ENCODE measurements at regions not wholly inside any gene's neighbourhood (a gene's known extent, or its start where the extent isn't known, plus 50 kb on each side); places are given as distances from the start of the nearest gene placed in this dataset.

DNA sequence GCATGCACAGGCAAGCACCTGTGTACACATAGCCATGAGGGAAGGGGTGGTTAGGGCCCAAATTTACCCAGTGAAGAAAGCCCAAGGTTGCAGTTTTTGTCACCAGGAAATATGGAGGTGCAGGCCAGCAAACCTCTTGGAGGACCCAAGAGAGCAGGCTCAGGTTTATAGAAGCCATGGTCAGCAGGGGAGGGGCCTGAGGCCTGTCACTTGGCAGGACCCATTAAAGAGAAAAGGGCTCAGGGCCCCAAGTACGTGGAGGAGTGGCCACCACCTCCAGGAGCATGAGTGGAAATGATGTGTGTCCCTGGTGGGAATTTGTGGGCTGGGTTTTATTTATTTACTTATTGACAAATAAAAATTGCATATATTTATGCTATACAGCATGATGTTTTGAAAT, 192.9 kb downstream of the HAUS1 start:
- TF ChIP-seq, protein P1, sequence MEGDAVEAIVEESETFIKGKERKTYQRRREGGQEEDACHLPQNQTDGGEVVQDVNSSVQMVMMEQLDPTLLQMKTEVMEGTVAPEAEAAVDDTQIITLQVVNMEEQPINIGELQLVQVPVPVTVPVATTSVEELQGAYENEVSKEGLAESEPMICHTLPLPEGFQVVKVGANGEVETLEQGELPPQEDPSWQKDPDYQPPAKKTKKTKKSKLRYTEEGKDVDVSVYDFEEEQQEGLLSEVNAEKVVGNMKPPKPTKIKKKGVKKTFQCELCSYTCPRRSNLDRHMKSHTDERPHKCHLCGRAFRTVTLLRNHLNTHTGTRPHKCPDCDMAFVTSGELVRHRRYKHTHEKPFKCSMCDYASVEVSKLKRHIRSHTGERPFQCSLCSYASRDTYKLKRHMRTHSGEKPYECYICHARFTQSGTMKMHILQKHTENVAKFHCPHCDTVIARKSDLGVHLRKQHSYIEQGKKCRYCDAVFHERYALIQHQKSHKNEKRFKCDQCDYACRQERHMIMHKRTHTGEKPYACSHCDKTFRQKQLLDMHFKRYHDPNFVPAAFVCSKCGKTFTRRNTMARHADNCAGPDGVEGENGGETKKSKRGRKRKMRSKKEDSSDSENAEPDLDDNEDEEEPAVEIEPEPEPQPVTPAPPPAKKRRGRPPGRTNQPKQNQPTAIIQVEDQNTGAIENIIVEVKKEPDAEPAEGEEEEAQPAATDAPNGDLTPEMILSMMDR (IDR thresholded peaks at IDR 0.05) = no peak
- TF ChIP-seq ZFX (IDR thresholded peaks at IDR 0.05; ENCODE audit: borderline replicate concordance) = no peak
- no peak overlapping the region for H3K27ac ChIP-seq

DNA sequence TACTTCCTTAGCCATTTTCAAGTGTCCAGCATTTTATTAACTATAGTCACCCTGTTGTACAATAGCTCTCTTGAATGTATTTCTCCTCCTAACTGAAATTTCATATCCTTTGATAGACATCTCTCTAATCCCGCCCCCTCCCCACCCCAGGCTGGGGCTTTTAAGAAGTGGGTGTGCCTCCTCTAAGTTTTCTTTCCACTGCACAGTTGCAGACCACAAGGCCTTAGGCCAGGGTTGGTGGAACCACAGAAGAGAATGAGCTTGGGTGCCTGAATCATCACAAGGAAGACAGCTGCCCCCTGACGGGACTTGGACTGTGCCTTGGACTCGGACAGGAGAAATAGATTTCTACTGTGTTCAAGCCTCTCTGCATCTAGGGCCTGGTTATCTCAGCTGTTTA, 193.4 kb downstream of the HAUS1 start:
- H3K27ac ChIP-seq = no peak overlapping the region
- no peak for TF ChIP-seq ZFX (IDR thresholded peaks at IDR 0.05; ENCODE audit: borderline replicate concordance)

DNA sequence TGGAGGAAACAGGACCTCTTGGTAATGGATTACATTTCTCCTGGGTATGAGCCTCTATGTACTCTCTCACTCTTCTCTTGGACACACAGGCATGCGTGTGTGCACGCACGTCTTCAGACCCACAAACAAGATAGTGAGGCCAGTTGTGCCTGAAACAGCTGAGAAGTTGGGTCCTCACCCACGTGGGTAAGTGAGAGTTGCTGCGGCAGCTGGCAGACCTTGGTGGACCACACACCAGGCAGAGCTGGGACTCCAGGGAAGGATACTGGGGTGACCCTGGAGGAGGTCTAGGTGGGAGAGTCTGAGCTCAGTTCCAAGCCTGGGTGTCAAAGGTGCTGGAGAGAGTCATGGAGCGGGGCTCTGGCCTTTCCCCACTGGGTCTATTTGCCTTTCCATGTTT, 194.3 kb downstream of the HAUS1 start:
- TF ChIP-seq, protein P1 (IDR thresholded peaks at IDR 0.05) = no peak
- TF ChIP-seq ZFX (IDR thresholded peaks at IDR 0.05; ENCODE audit: borderline replicate concordance) = no peak
- no peak overlapping the region for H3K27ac ChIP-seq

DNA sequence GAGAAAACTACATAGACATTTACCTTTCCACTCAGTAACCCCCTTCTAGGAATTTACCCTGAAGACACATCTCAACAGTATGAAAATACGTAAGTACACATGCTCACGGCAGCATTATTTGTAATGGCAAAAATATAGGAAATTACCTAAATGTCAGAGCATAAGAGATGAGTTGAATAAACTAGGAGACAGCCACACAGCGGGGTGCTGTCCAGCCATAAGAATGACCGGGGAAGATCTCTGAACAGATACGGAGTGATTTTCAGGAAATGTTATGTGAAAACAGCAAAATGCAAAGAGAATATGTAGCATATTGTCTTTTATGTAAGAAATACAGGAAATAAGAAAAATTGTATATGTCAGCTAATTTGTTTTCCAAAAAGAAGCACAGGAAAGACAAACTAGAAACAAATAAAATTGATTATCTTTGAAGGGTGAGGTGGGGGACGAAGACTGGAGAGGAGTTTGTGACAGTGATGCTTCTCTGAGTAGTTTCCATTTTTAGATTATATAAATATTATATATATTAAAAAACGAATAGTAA, 195.4 kb downstream of the HAUS1 start:
- H3K27ac ChIP-seq = no peak overlapping the region

DNA sequence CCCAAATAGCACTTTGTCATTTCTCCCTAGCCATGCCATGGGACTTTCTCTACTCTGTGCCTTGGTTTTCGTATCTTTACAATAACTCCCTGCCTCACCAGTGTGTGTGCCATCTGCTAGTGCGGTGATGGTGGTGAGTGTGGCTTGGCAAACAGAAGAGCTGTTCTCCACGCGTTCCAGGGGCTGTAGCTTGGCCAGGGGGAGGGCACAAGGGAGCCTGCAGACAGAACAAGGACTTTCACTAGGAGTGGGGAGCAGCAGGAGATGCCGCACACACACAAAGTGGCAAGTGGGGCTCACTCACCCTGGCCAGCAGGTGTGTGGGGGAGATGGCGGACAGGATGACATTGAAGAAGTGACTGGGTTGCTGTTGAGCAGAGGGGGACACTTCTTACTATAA, 196.9 kb downstream of the HAUS1 start:
- TF ChIP-seq, protein P1 (IDR thresholded peaks at IDR 0.05) = no peak
- no peak for TF ChIP-seq ZFX (IDR thresholded peaks at IDR 0.05; ENCODE audit: borderline replicate concordance)

More for the DNA sequence above, 195.4 kb downstream of the HAUS1 start:
- no peak for TF ChIP-seq ZFX (IDR thresholded peaks at IDR 0.05; ENCODE audit: borderline replicate concordance)
- TF ChIP-seq, protein P1 (IDR thresholded peaks at IDR 0.05) = no peak

DNA sequence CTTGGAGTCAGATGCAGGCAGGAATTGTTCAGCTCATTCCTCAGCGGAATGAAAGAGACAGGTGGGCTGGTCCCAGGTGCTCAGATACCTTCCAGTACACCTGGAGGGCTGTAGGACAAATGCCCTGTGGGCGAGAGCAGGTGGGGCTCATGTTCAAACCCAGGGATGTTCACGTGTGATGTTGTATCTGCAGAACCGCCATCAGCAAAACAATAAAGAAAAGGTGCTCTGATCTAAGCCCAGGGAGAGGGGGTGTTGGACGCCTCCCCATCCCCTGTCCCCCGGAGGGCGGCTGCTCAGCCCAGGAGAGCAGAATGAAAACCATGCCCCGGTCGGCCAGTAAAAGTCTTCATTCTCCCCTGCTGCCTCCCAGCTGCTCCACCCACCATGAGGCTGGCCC, 197.4 kb downstream of the HAUS1 start:
- H3K27ac ChIP-seq = no peak overlapping the region
- TF ChIP-seq, protein P1 (IDR thresholded peaks at IDR 0.05) = no peak
- TF ChIP-seq ZFX (IDR thresholded peaks at IDR 0.05; ENCODE audit: borderline replicate concordance) = no peak

More for the DNA sequence above, 196.9 kb downstream of the HAUS1 start:
- no peak overlapping the region for H3K27ac ChIP-seq

DNA sequence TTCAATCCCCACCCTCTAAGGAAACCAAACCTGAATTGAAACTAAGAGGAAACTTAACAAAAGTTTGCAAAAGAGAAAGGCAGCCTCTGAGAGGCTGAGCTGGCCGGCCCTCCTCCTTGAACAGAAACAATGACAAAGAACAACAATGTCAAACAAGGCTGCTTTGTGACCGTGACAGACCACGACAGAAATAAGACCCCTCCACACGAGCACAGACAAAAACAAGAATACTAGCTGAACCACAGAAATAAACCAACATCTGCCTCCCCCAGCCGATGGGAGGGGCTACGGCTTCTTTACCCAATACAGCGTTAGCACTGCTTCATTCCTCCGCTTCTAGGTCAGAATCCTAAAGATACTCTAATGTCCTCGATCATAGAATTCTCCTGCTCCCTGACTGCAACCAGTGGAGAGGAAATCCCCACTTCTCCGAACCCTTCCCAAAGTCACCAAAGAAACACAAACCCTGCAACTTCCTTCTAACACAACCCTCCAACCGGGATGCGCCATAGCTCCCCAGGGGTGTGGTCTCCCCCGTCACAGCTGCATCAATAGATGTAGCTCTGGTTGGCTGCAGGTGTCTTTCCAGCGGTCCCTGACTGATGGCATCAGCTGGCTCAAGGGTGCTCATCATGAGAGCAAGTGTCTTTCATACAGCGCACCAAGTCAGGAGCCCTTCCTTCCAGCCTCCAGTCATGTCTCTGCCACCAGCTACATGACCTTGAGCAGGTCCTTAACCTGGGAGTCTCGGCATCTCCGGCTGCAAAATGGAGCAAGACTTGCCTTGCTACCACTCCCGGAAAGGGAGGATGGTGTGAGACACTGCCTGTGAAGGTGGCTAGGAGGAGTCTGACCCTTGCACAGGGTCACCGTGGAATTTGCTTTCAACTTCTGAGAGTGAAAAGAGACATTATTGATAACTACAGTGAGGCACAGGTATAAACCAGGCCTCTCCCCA, 198.6 kb downstream of the HAUS1 start:
- TF ChIP-seq, protein P1 (IDR thresholded peaks at IDR 0.05) = no peak
- TF ChIP-seq ZFX (IDR thresholded peaks at IDR 0.05; ENCODE audit: borderline replicate concordance) = no peak
- no peak overlapping the region for H3K27ac ChIP-seq

Data from 22Rv1 (cell line).